OCI-LY3 (cell line): ENCODE measurements at regions not wholly inside any gene's neighbourhood (a gene's known extent, or its start where the extent isn't known, plus 50 kb on each side); places are given as distances from the start of the nearest gene placed in this dataset.

Experiments
- CTCF ChIP-seq: fragments of 200-600, 300-600 bp; sonication (generic); IDR thresholded peaks from 2 replicates; pipeline ENCODE4 v1.5.1; 2014; ENCODE audit warnings: antibody characterized with exemption, low read length, low read depth
- EZH2phosphoT487 ChIP-seq: fragments of 200-600 bp; shearing (Covaris generic); IDR thresholded peaks from 2 replicates; pipeline ENCODE4 v1.6.1; 2018; ENCODE audit warnings: antibody characterized with exemption, mixed run types, low read depth

- TF ChIP-seq CTCF: no peak
- TF ChIP-seq EZH2phosphoT487: no peak
Measured at GRCh38 chr7:46160861-46161260, 239.8 kb upstream of the IGFBP3 start.
